Ectodermal cell (in vitro differentiated cells): ENCODE measurements at regions not wholly inside any gene's neighbourhood (a gene's known extent, or its start where the extent isn't known, plus 50 kb on each side); places are given as distances from the start of the nearest gene placed in this dataset.
"Not testable (repeated sequence)": the region's sequence is repeated elsewhere in the genome, so short reads cannot be mapped to it uniquely, and the experiment has no call there.

ENCODE experiments used
- H3K27ac ChIP-seq: 2 replicates; pipeline ENCODE4 v1.7.0; 2013; ENCODE audit warnings: mild to moderate bottlenecking, low read depth, low read length; ENCODE audit not compliant: insufficient read depth, poor library complexity, severe bottlenecking
- H3K27me3 ChIP-seq: 2 replicates; pipeline ENCODE4 v1.7.0; 2013; ENCODE audit warnings: mild to moderate bottlenecking, low read length; ENCODE audit not compliant: insufficient read depth, control insufficient read depth, poor library complexity, severe bottlenecking
- H3K36me3 ChIP-seq: one replicate; pipeline ENCODE4 v1.7.0; 2013; ENCODE audit warnings: low read length; ENCODE audit not compliant: control insufficient read depth, insufficient read depth
- H3K4me1 ChIP-seq: one replicate; pipeline ENCODE4 v1.7.0; 2013; ENCODE audit warnings: low read length; ENCODE audit not compliant: control insufficient read depth, insufficient read depth
- H3K4me3 ChIP-seq: 2 replicates; pipeline ENCODE4 v1.7.0; 2013; ENCODE audit warnings: low read depth, low read length, control low read depth; ENCODE audit not compliant: insufficient read depth
- H3K9me3 ChIP-seq: 2 replicates; pipeline ENCODE4 v1.7.0; 2013; ENCODE audit warnings: mild to moderate bottlenecking, low read length, moderate library complexity; ENCODE audit not compliant: control insufficient read depth
- WGBS, 2 experiments: methylation state at CpG; one replicate each; pipeline ENCODE4 v1.1.7; 2013; ENCODE audit warnings: missing lambda C conversion rate in 2 of 2; 5-methylcytosine and 5-hydroxymethylcytosine counted together

- no peak overlapping the region for H3K27ac ChIP-seq
- no peaks in the 10 kb centered on the region for H3K27me3 ChIP-seq
- 80 to 87% methylated on average over 5 to 6 of the region's 6 CpGs for WGBS, 2 experiments
- H3K9me3 ChIP-seq, result no peaks in the 10 kb centered on the region
- no peaks in the 10 kb centered on the region for H3K36me3 ChIP-seq
- H3K4me1 ChIP-seq, result no peaks in the 10 kb centered on the region
- no peak overlapping the region for H3K4me3 ChIP-seq
Measured at GRCh38 chr17:31687505-31688126, 171.4 kb downstream of the COPRS start.

GRCh38 chr17:31686495-31686894 is 172.5 kb downstream of the COPRS start:
- Histone ChIP-seq H3K9me3 (no peaks in the 10 kb centered on the region), H3K27ac (no peak overlapping the region), H3K27me3 (no peaks in the 10 kb centered on the region), H3K36me3 (no peaks in the 10 kb centered on the region), H3K4me3 (no peak overlapping the region), H3K4me1 (no peaks in the 10 kb centered on the region)
- whole genome bisulfite sequencing, 2 experiments, result 89 to 93% methylated on average over 5 of the region's 5 CpGs

- Histone ChIP-seq H3K4me1 (no peaks in the 10 kb centered on the region), H3K4me3 (no peak overlapping the region), H3K27ac (no peak overlapping the region), H3K27me3 (no peaks in the 10 kb centered on the region), H3K9me3 (no peaks in the 10 kb centered on the region), H3K36me3 (no peaks in the 10 kb centered on the region)
- 33 to 49% methylated on average over 1 of the region's 1 CpG for WGBS, 2 experiments
Measured at GRCh38 chr17:31684901-31685300, 174.1 kb downstream of the COPRS start.

- H3K4me1 ChIP-seq, result no peaks in the 10 kb centered on the region
- 92 to 95% methylated on average over 7 of the region's 8 CpGs for WGBS, 2 experiments
- H3K36me3 ChIP-seq, result no peaks in the 10 kb centered on the region
- H3K4me3 ChIP-seq, result no peak overlapping the region
- H3K27me3 ChIP-seq, result no peaks in the 10 kb centered on the region
- H3K27ac ChIP-seq, result no peak overlapping the region
- H3K9me3 ChIP-seq, result no peaks in the 10 kb centered on the region
Measured at GRCh38 chr17:31680126-31680525, 178.9 kb downstream of the COPRS start.

GRCh38 chr17:31679667-31680066 is 179.4 kb downstream of the COPRS start:
- no peaks in the 10 kb centered on the region for H3K4me1 ChIP-seq
- H3K9me3 ChIP-seq, result no peaks in the 10 kb centered on the region
- H3K36me3 ChIP-seq, result no peaks in the 10 kb centered on the region
- no peak overlapping the region for H3K27ac ChIP-seq
- no peak overlapping the region for H3K4me3 ChIP-seq
- no peaks in the 10 kb centered on the region for H3K27me3 ChIP-seq
- WGBS, 2 experiments, result 89 to 93% methylated on average over 5 of the region's 5 CpGs

GRCh38 chr17:31678431-31678830 is 180.6 kb downstream of the COPRS start:
- 84 to 87% methylated on average over 1 of the region's 1 CpG for WGBS, 2 experiments
- H3K9me3 ChIP-seq, result no peaks in the 10 kb centered on the region
- no peak overlapping the region for H3K27ac ChIP-seq
- no peaks in the 10 kb centered on the region for H3K27me3 ChIP-seq
- H3K4me3 ChIP-seq, result no peak overlapping the region
- no peaks in the 10 kb centered on the region for H3K4me1 ChIP-seq
- H3K36me3 ChIP-seq, result no peaks in the 10 kb centered on the region

- Histone ChIP-seq H3K9me3 (no peaks in the 10 kb centered on the region), H3K4me1 (no peaks in the 10 kb centered on the region), H3K4me3 (no peak overlapping the region), H3K27me3 (no peaks in the 10 kb centered on the region), H3K36me3 (no peaks in the 10 kb centered on the region), H3K27ac (no peak overlapping the region)
- 93 to 97% methylated on average over 6 of the region's 6 CpGs for WGBS, 2 experiments
Measured at GRCh38 chr17:31677681-31678080, 181.4 kb downstream of the COPRS start.

- Histone ChIP-seq H3K9me3 (no peaks in the 10 kb centered on the region), H3K27me3 (no peaks in the 10 kb centered on the region), H3K4me3 (no peak overlapping the region), H3K36me3 (no peaks in the 10 kb centered on the region), H3K4me1 (no peaks in the 10 kb centered on the region), H3K27ac (no peak overlapping the region)
- 93% methylated on average over 4 of the region's 4 CpGs for WGBS, 2 experiments
Measured at GRCh38 chr17:31677036-31677435, 182.0 kb downstream of the COPRS start.

GRCh38 chr17:31675392-31675791 is 183.7 kb downstream of the COPRS start:
- H3K27me3 ChIP-seq, H3K27ac ChIP-seq, H3K4me3 ChIP-seq, H3K9me3 ChIP-seq, H3K36me3 ChIP-seq, H3K4me1 ChIP-seq: not testable (repeated sequence)
- 94 to 97% methylated on average over 5 of the region's 5 CpGs for WGBS, 2 experiments

- Histone ChIP-seq H3K9me3 (no peaks in the 10 kb centered on the region), H3K27me3 (no peaks in the 10 kb centered on the region), H3K27ac (no peak overlapping the region), H3K4me3 (no peak overlapping the region), H3K36me3 (no peaks in the 10 kb centered on the region), H3K4me1 (no peaks in the 10 kb centered on the region)
- 93% methylated on average over 5 of the region's 5 CpGs for WGBS, 2 experiments
Measured at GRCh38 chr17:31674717-31675349, 184.2 kb downstream of the COPRS start.
